Duodenal mucosa (tissue), 2 donors: ENCODE measurements at regions not wholly inside any gene's neighbourhood (a gene's known extent, or its start where the extent isn't known, plus 50 kb on each side); places are given as distances from the start of the nearest gene placed in this dataset.
"Not testable (repeated sequence)": the region's sequence is repeated elsewhere in the genome, so short reads cannot be mapped to it uniquely, and the experiment has no call there.

ENCODE experiments used
- H3K27ac ChIP-seq: one replicate; pipeline ENCODE4 v1.7.0; 2013; ENCODE audit warnings: low read depth, low read length
- H3K27me3 ChIP-seq, 2 donors: one replicate each; pipeline ENCODE4 v1.7.0; 2013; ENCODE audit warnings: low read length in 2 of 2, control low read depth in 1 of 2; ENCODE audit not compliant: insufficient read depth in 2 of 2, control insufficient read depth in 1 of 2
- H3K36me3 ChIP-seq, 2 donors: one replicate each; pipeline ENCODE4 v1.7.0; 2013; ENCODE audit warnings: low read length in 2 of 2, control low read depth in 1 of 2; ENCODE audit not compliant: insufficient read depth in 2 of 2, control insufficient read depth in 1 of 2
- H3K4me1 ChIP-seq, 2 donors: one replicate each; pipeline ENCODE4 v1.7.0; 2013; ENCODE audit warnings: low read length in 2 of 2, control low read depth in 1 of 2; ENCODE audit not compliant: insufficient read depth in 2 of 2, control insufficient read depth in 1 of 2
- H3K4me3 ChIP-seq, 2 donors: one replicate each; pipeline ENCODE4 v1.7.0; 2013; ENCODE audit warnings: low read length in 2 of 2, low read depth in 1 of 2
- H3K9ac ChIP-seq, 2 donors: one replicate each; pipeline ENCODE4 v1.7.0; 2013; ENCODE audit warnings: low read length in 2 of 2, low read depth in 1 of 2
- H3K9me3 ChIP-seq, 2 donors: one replicate each; pipeline ENCODE4 v1.7.0; 2013; ENCODE audit warnings: low read length in 2 of 2, control low read depth in 1 of 2; ENCODE audit not compliant: control insufficient read depth in 1 of 2

DNA sequence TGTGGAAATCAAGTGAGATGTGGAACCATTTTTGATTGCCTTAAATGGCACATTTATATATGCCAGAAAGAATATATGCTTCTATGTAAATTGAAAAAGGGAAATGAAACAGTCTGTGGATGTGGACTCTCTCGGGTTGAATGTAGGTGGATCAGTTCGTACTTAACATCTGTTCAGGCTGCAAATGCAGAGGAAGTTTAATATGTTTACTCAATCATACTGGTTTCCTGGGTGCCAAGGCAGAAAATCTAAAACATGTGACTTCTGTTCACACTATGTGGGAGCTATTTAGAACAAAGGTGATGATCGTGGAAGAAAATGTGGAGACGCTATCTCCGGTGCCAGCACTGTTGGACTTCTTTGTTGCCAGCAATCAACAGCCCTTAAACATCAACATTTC is 1809.9 kb downstream of the ARAP2 start:
- H3K9me3 ChIP-seq, H3K9ac ChIP-seq, H3K4me1 ChIP-seq, H3K27ac ChIP-seq, H3K4me3 ChIP-seq, H3K36me3 ChIP-seq, H3K27me3 ChIP-seq: not testable (repeated sequence)

DNA sequence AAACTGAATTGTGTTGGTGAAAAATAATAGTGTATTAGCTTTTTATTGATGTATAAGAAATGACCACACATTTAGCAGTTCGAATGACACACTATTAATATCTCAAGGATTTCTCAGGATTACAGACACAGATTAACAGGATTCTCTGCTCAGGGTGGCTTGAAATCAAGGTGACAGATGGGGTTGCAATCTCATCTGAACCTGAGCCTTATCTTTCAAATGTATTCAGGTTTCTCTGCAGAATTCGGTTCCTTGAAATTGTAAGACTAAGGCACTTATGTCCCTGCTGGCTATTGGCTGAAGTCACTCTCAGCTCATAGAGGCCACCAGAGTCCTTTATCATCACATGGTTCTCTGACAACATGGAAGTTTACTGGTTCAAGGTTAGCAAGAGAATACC is 1780.1 kb downstream of the ARAP2 start:
- no peak overlapping the region for H3K4me3 ChIP-seq
- no peak overlapping the region for H3K9ac ChIP-seq
- no peak overlapping the region for H3K27ac ChIP-seq
- no peaks in the 10 kb centered on the region for H3K4me1 ChIP-seq
- H3K9me3 ChIP-seq: peaks cover 0 to 4% of the 10 kb centered on the region in 2 donors
- no peaks in the 10 kb centered on the region for H3K27me3 ChIP-seq
- no peaks in the 10 kb centered on the region for H3K36me3 ChIP-seq

DNA sequence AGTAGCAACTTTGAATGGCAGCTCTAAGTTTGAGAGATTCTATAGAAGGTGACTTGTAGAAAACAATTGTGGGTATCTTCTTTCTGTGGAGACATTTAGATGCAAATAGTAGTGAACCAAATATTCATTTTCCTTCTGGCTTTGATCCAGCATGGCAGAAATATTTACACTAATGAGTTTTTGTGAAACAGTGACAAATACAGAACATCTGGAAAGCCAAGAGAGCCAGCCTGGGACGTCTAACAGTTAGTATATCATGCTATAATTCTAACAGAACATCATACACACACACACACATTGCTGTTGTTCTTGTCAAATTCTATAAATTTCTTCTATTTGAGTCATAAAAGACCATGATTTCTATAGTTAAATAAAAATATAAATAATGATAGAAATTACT is 1777.9 kb downstream of the ARAP2 start:
- Histone ChIP-seq H3K9ac (no peak overlapping the region), H3K9me3 (peaks cover 0 to 4% of the 10 kb centered on the region in 2 donors), H3K36me3 (no peaks in the 10 kb centered on the region), H3K27ac (no peak overlapping the region), H3K4me1 (no peaks in the 10 kb centered on the region), H3K27me3 (no peaks in the 10 kb centered on the region), H3K4me3 (no peak overlapping the region)

DNA sequence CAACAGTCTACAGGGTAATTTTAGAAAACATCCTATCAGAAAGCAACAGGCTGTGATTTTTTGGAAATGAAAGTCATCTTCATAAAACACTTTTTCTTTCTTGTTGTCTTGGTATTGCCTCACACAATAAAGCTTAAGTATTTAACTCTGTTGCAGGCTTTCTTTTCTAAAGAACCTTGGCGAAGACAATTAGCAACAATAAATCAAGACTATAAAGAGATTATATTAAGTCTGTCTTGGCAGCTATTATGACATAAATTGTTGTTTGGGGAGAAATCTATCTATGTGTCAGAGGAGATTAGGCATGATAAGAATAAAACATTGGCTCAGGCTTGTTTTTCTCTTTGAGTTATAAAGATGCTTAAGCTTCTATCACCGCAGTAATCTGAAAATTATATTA is 1774.8 kb downstream of the ARAP2 start:
- Histone ChIP-seq H3K27me3 (no peaks in the 10 kb centered on the region), H3K36me3 (no peaks in the 10 kb centered on the region), H3K4me3 (no peak overlapping the region), H3K4me1 (no peaks in the 10 kb centered on the region), H3K27ac (no peak overlapping the region), H3K9ac (no peak overlapping the region), H3K9me3 (peaks cover 0 to 4% of the 10 kb centered on the region in 2 donors)

DNA sequence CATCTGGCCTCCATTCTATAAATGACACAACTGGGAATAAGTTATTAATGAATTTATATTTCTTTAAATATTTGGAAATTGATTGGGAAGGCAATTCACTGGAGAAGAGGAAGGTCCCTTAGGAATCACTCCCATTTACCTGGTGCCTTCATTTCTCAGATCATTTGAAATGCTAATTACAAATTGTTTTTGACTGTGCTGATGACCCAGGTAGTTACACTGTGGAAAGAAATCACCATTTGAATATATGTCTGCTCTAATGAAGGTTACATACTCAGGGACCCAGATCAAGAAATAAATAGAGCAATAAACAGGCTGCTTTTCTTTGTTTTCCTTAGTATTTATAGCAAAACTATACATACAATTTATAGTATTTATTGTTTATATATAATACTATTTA is 1759.1 kb downstream of the ARAP2 start:
- Histone ChIP-seq H3K4me3 (no peak overlapping the region), H3K36me3 (no peaks in the 10 kb centered on the region), H3K9ac (no peak overlapping the region)

DNA sequence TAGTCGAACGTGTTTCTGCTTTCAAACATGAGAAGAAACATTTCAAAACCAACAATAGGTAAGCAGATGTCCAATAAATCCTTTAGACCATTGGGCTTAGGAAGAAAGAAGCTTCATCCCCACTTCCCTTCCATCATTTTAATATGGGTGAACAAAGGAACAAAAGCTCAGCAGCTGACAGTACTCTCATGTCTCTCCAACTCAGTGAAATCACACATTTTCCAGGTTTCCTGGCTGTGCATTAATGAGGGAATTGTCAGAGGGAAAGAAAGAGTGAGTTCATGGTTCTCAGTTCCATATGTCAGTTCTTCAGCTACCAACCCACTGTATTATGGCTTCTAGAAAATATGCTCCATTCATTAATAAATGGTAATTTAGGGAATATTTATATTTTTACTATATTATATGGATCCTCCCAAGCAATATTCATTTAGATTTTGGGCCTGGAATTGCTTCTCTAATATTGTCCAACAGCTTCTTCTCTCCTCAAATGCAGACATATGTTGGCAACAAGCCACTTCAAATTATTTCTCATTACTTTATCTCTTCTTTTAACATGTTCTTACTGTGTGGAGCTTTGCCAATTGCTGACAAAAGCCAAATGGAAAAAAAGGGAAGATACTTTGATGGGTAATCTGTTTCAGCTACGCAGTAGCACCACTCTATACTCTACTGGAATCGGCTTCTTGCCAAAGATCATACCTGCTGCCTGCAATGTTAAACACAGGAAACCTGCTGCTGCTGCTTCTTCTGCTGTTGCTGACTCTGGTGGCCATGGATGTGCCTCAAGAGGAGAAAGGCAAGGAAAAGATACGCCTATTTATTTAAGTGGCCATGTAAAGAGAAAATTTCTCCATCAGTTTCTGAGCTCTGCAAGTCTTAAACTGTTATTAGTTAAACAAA is 1757.6 kb downstream of the ARAP2 start:
- H3K9me3 ChIP-seq: peaks cover 0 to 7% of the 10 kb centered on the region in 2 donors

More for the DNA sequence above, 1759.1 kb downstream of the ARAP2 start:
- Histone ChIP-seq H3K27me3 (no peaks in the 10 kb centered on the region), H3K27ac (no peak overlapping the region), H3K4me1 (no peaks in the 10 kb centered on the region), H3K9me3 (peaks cover 0 to 7% of the 10 kb centered on the region in 2 donors)

DNA sequence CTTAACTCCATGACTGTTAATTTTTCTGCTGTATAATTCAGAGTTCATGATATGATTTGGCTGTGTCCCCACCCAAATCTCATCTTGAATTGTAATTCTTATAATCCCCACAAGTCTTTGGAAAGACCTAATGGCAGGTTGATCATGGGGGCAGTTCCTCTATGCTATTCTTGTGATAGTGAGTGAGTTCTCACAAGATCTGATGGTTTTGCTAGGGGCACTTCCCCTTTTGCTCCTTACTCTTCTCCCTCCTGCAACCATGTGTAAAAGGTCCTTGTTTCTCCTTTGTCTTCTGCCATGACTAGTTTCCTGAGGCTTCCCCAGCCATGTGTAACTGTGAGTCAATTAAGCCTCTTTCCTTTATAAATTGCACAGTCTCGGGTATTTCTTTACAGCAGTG is 1751.9 kb downstream of the ARAP2 start:
- Histone ChIP-seq H3K4me1 (no peaks in the 10 kb centered on the region), H3K4me3 (no peak overlapping the region), H3K9me3 (peaks cover 0 to 2% of the 10 kb centered on the region in 2 donors), H3K27ac (no peak overlapping the region), H3K27me3 (no peaks in the 10 kb centered on the region), H3K9ac (no peak overlapping the region), H3K36me3 (no peaks in the 10 kb centered on the region)

More for the DNA sequence above, 1757.6 kb downstream of the ARAP2 start:
- Histone ChIP-seq H3K4me3 (no peak overlapping the region), H3K9ac (no peak overlapping the region), H3K4me1 (no peaks in the 10 kb centered on the region), H3K27ac (no peak overlapping the region), H3K36me3 (no peaks in the 10 kb centered on the region), H3K27me3 (no peaks in the 10 kb centered on the region)

DNA sequence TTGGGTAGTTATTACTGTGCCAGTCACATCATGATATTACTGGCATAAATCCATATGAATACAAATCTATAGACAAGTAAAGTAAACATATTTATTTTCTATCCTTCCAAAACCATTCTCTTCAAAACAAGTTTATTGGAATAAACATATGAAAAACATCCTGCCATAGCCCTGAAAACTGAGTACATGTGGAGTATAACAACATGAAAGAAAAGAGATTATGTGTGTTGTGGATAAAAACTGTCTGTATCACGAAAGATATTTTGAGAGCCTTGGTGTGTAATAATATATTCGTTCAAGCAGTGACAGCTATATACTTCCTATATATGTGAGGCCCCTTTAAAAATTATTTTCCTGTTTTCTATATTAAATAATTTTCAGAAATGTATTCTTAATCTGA is 1742.2 kb downstream of the ARAP2 start:
- Histone ChIP-seq H3K4me1 (no peaks in the 10 kb centered on the region), H3K9me3 (peaks cover 0 to 6% of the 10 kb centered on the region in 2 donors), H3K27ac (no peak overlapping the region), H3K36me3 (no peaks in the 10 kb centered on the region), H3K27me3 (no peaks in the 10 kb centered on the region), H3K4me3 (no peak overlapping the region), H3K9ac (no peak overlapping the region)

DNA sequence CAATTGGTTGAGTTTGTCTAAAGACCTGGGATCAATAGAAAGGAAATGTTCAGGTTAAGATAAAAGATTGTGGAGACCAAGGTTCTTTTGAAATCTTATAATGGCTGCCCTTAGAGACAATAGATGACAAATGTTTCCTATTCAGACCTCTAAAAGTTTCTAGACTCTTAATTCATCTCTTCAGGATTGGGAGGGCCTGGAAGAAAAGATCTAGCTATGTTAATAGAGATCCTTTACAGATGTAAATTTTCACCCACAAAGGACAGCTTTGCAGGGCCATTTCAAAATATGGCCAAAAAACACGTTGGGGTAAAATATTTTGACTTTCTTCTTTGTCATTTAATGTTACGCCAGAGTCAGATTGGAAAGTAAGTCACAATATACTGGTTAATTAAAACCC is 1739.6 kb downstream of the ARAP2 start:
- not testable (repeated sequence) for H3K4me3 ChIP-seq, H3K27ac ChIP-seq, H3K9ac ChIP-seq, H3K27me3 ChIP-seq, H3K4me1 ChIP-seq, H3K9me3 ChIP-seq, H3K36me3 ChIP-seq

DNA sequence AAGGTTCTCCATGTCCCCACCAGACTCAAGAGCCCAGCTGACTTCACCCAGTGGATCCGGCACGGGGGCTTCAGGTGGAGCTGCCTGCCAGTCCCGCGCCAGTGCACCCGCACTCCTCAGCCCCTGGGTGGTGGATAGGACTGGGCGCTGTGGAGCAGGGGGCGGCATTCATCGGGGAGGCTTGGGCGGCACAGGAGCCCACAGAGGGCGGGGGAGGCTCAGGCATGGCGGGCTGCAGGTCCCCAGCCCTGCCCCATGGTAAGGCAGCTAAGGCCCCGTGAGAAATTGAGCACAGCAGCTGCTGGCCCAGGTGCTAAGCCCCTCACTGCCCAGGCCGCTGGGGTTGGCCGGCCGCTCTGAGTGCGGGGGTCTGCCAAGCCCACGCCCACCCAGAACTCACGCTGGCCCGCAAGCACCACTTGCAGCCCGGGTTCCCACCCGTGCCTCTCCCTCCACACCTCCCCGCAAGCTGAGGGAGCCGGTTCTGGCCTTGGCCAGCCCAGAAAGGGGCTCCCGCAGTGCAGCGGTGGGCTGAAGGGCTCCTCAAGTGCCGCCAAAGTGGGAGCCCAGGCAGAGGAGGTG is 1737.7 kb downstream of the ARAP2 start:
- H3K27ac ChIP-seq, H3K4me3 ChIP-seq, H3K27me3 ChIP-seq, H3K9ac ChIP-seq, H3K4me1 ChIP-seq, H3K9me3 ChIP-seq, H3K36me3 ChIP-seq: not testable (repeated sequence)
